AG09309 (cell line): ENCODE measurements at regions not wholly inside any gene's neighbourhood (a gene's known extent, or its start where the extent isn't known, plus 50 kb on each side); places are given as distances from the start of the nearest gene placed in this dataset.
"Not testable (repeated sequence)": the region's sequence is repeated elsewhere in the genome, so short reads cannot be mapped to it uniquely, and the experiment has no call there.

Experiments used
- DNase-seq: peaks from one replicate; pipeline ENCODE4 v3.0.0-alpha.2; 2010; ENCODE audit warnings: low read depth
- H3K4me3 ChIP-seq: 2 replicates; pipeline ENCODE4 v1.5.1; 2011; ENCODE audit warnings: mild to moderate bottlenecking, low read depth, low read length, moderate library complexity; ENCODE audit not compliant: control insufficient read depth
- CTCF ChIP-seq: IDR thresholded peaks from 2 replicates; pipeline ENCODE4 v1.5.1; 2011; ENCODE audit warnings: mild to moderate bottlenecking, low read depth, low read length, inconsistent platforms; ENCODE audit not compliant: insufficient read depth, control insufficient read depth; ENCODE audit errors: missing control alignments

GRCh38 chrX:47748576-47748975 lies 88.1 kb upstream of the ZNF81 start:
- no peak overlapping the region for H3K4me3 ChIP-seq
- no peak for DNase-seq
- TF ChIP-seq CTCF, result no peak

DNA sequence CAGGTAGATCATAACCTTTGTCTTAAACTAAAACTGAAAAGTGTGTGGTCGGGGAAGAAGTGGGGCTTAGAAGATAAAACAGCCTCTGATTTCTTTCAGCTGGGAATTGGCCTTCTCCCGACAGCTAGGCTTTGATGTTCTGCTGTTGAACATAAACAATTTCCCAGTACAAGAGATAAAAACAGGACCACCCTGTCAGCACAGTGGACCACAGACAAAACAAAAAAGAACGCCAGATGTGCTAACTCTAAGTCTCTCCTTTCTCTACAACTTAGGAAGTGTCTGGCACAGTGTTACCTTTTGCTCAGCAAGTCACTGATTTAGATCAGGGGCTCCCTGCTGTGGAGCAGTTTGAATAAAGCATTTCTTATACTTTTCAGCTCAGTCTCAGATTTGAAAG lies 87.5 kb upstream of the UXT start:
- no peak overlapping the region for H3K4me3 ChIP-seq
- DNase-seq, result no peak
- TF ChIP-seq CTCF, result no peak

DNA sequence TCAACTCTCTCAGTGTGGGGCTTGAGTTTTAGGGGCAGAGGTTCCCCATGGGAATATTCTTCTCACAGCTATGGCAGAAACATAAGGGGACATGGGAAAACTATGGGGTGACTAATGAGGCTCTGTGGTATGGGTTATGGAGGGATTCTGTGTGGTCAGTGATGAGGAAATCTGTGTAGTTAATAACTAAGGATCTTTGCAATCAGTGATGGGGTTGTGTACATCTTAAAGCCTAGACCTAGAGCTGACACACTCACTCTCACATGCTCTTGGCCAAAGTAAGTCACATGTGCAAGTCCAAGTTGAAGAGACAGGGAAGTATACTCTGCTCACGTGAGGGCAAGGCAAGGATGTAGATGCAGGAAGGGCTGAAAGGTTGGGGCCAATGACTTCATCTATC lies 86.4 kb upstream of the UXT start:
- TF ChIP-seq CTCF, result no peak
- no peak overlapping the region for H3K4me3 ChIP-seq
- DNase-seq, result no peak

DNA sequence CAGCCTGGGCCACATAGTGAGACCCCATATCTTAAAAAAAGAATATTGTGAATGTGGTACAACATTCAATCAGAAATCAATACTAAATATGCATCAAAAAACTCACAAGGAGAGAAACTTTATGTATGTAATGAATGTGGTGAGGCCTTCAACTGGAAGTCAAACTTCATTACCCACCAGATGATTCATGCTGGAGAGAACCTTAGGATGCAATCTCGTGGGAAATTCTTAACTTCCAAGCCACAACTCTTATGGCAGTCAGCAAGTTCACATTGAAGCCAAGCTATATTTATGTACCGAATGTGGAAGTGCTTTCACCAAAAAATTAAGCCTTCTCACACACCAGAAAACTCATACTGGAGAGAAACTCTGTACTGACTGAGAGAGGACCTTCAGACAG lies 84.5 kb upstream of the UXT start:
- DNase-seq, result no peak
- no peak overlapping the region for H3K4me3 ChIP-seq
- TF ChIP-seq CTCF, result no peak

DNA sequence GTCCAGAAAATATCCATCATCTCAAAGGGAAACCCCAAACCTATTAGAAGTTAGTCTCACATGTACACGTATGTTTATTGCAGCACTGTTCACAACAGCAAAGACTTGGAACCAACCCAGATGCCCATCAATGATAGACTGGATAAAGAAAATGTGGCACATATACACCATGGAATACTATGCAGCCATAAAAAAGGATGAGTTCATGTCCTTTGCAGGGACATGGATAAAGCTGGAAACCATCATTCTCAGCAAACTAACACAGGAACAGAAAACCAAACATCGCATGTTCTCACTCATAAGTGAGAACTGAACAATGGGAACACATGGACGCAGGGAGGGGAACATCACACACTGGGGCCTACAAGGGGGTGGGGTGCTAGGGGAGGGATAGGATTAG lies 79.9 kb upstream of the UXT start:
- DNase-seq, H3K4me3 ChIP-seq: not testable (repeated sequence)

- no peak overlapping the region for H3K4me3 ChIP-seq
- DNase-seq, result no peak
- TF ChIP-seq CTCF, result no peak
Measured at GRCh38 chrX:47723689-47724088, 64.7 kb upstream of the UXT start.

DNA sequence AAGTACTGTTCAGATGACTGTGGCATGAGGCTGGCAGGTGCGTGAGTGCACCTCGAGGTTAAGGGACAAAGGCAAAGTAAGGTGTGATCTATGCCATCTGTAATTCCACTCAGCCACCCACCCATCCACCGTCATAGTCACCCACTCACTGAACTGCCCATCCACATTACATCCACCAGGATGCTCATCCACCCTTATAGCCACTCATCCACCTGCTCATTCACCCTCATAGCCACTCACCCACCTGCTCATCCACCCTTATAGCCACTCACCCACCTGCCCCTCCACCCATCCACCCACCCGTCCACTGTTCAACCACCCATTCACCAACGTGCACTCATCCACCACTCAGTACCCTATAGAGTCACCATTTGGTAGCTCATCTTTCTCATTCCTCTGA lies 64.1 kb upstream of the UXT start:
- no peak for TF ChIP-seq CTCF
- no peak for DNase-seq

More for the DNA sequence above, 64.1 kb upstream of the UXT start:
- H3K4me3 ChIP-seq, result no peak overlapping the region
